Keratinocyte (primary cell): ENCODE measurements at regions not wholly inside any gene's neighbourhood (a gene's known extent, or its start where the extent isn't known, plus 50 kb on each side); places are given as distances from the start of the nearest gene placed in this dataset.

ENCODE experiments used
- DNase-seq: peaks from one replicate; pipeline ENCODE4 v3.0.0-alpha.2; 2011; ENCODE audit warnings: low read depth, missing footprints, low spot score
- FAIRE-seq: peaks from 2 replicates; lab custom pipeline; 2011; peaks lifted over from hg19 to GRCh38; lab: Jason Lieb, UNC
- H2AFZ ChIP-seq: 2 replicates; pipeline ENCODE4 v1.6.0; 2012; ENCODE audit warnings: low read length, control low read depth, inconsistent platforms; ENCODE audit not compliant: control insufficient read depth
- H3K27ac ChIP-seq: 2 replicates; pipeline ENCODE4 v1.5.1; 2011; ENCODE audit warnings: low read length; ENCODE audit not compliant: control insufficient read depth, insufficient read depth
- H3K27me3 ChIP-seq: 3 replicates; pipeline ENCODE4 v1.6.0; 2011; ENCODE audit warnings: low read length; ENCODE audit not compliant: control insufficient read depth, insufficient read depth; ENCODE audit errors: extremely low read depth
- H3K36me3 ChIP-seq, 2 experiments: 2 replicates in 1 of 2; 3 replicates in 1 of 2; pipeline ENCODE4 v1.5.1; 2011; ENCODE audit warnings: low read length in 2 of 2, mild to moderate bottlenecking in 1 of 2; ENCODE audit not compliant: control insufficient read depth in 2 of 2, insufficient read depth in 2 of 2; ENCODE audit errors: extremely low read depth in 1 of 2
- H3K4me1 ChIP-seq: 3 replicates; pipeline ENCODE4 v1.5.1; 2011; ENCODE audit warnings: low read length; ENCODE audit not compliant: control insufficient read depth, insufficient read depth; ENCODE audit errors: extremely low read depth
- H3K4me2 ChIP-seq: 3 replicates; pipeline ENCODE4 v1.6.0; 2011; ENCODE audit warnings: low read depth, low read length; ENCODE audit not compliant: control insufficient read depth, insufficient read depth; ENCODE audit errors: extremely low read depth
- H3K4me3 ChIP-seq, 3 experiments: fragments of 200-600 bp in 1 of 3; sonication (generic) in 1 of 3; 2 replicates in 2 of 3; 3 replicates in 1 of 3; pipeline ENCODE4 v1.5.1; 2011 to 2016; ENCODE audit warnings: low read length in 3 of 3, mild to moderate bottlenecking in 3 of 3, control low read depth in 2 of 3, inconsistent platforms in 1 of 3, low read depth in 1 of 3, mixed read lengths in 1 of 3, mixed run types in 1 of 3, moderate library complexity in 1 of 3; ENCODE audit not compliant: control insufficient read depth in 2 of 3, insufficient read depth in 2 of 3; ENCODE audit errors: extremely low read depth in 1 of 3
- H3K79me2 ChIP-seq: 2 replicates; pipeline ENCODE4 v1.6.0; 2012; ENCODE audit warnings: low read length; ENCODE audit not compliant: control insufficient read depth, insufficient read depth
- H3K9ac ChIP-seq: 3 replicates; pipeline ENCODE4 v1.6.0; 2011; ENCODE audit warnings: low read length; ENCODE audit not compliant: control insufficient read depth, insufficient read depth; ENCODE audit errors: extremely low read depth
- H3K9me1 ChIP-seq: 3 replicates; pipeline ENCODE4 v1.6.0; 2011; ENCODE audit warnings: low read length; ENCODE audit not compliant: control insufficient read depth, insufficient read depth; ENCODE audit errors: extremely low read depth
- H3K9me3 ChIP-seq: 2 replicates; pipeline ENCODE4 v1.5.1; 2012; ENCODE audit warnings: low read depth, low read length; ENCODE audit not compliant: control insufficient read depth
- H4K20me1 ChIP-seq: 3 replicates; pipeline ENCODE4 v1.6.0; 2011; ENCODE audit warnings: low read length; ENCODE audit not compliant: control insufficient read depth, insufficient read depth; ENCODE audit errors: extremely low read depth
- EZH2 ChIP-seq: IDR thresholded peaks from one replicate; pipeline ENCODE4 v1.6.1; 2012; ENCODE audit warnings: inconsistent platforms, mild to moderate bottlenecking, low read length, moderate library complexity
- dilution Hi-C: fragments of 300-500 bp; cut with MboI; formaldehyde crosslinking; loops from one replicate; pipeline ENCODE4 v1.7.0; 2020; ENCODE audit warnings: low sequenced_read_pairs; ENCODE audit not compliant: extremely low pct_ligation_motif_present
- TF ChIP-seq, protein P1 (sequence below), 3 experiments: IDR thresholded peaks in 1 of 3; conservative IDR thresholded peaks in 1 of 3; optimal IDR thresholded peaks in 1 of 3; 2 replicates in 2 of 3; 3 replicates in 1 of 3; pipeline versions ENCODE3 to v1.5.1; 2011; ENCODE audit warnings: low read length in 3 of 3, mild to moderate bottlenecking in 3 of 3, moderate library complexity in 2 of 3, control low read depth in 1 of 3, inconsistent platforms in 1 of 3; ENCODE audit not compliant: insufficient read depth in 2 of 3; ENCODE audit errors: extremely low read depth in 1 of 3

- peaks cover 26% of the 10 kb centered on the region for H3K4me1 ChIP-seq
- H3K27me3 ChIP-seq = no peaks in the 10 kb centered on the region
- H3K4me3 ChIP-seq = no peak overlapping the region
- H3K9me1 ChIP-seq = no peaks in the 10 kb centered on the region
- DNase-seq (no peak), FAIRE-seq (no peak)
- H3K4me2 ChIP-seq = no peak overlapping the region
- H3K36me3 ChIP-seq = no peaks in the 10 kb centered on the region
- no peaks in the 10 kb centered on the region for H3K9me3 ChIP-seq
- no peak for TF ChIP-seq EZH2
- TF ChIP-seq, protein P1, sequence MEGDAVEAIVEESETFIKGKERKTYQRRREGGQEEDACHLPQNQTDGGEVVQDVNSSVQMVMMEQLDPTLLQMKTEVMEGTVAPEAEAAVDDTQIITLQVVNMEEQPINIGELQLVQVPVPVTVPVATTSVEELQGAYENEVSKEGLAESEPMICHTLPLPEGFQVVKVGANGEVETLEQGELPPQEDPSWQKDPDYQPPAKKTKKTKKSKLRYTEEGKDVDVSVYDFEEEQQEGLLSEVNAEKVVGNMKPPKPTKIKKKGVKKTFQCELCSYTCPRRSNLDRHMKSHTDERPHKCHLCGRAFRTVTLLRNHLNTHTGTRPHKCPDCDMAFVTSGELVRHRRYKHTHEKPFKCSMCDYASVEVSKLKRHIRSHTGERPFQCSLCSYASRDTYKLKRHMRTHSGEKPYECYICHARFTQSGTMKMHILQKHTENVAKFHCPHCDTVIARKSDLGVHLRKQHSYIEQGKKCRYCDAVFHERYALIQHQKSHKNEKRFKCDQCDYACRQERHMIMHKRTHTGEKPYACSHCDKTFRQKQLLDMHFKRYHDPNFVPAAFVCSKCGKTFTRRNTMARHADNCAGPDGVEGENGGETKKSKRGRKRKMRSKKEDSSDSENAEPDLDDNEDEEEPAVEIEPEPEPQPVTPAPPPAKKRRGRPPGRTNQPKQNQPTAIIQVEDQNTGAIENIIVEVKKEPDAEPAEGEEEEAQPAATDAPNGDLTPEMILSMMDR (optimal IDR thresholded peaks at IDR 0.05 in 1 of 3, IDR thresholded peaks at IDR 0.05 in 1 of 3, conservative IDR thresholded peaks at IDR 0.05 in 1 of 3; ENCODE audit: extremely low read depth in 1 of 3, insufficient read depth in 2 of 3, low read length in 3 of 3) = no peak
- no peak overlapping the region for H3K9ac ChIP-seq
- H2AFZ ChIP-seq = no peak overlapping the region
- dilution Hi-C loops = no loop called here
- H3K27ac ChIP-seq = no peak overlapping the region
- no peaks in the 10 kb centered on the region for H3K79me2 ChIP-seq
- no peaks in the 10 kb centered on the region for H4K20me1 ChIP-seq
Measured at GRCh38 chr5:96090215-96090614, 128.6 kb upstream of the ELL2 start.

GRCh38 chr5:96088706-96089498 lies 127.3 kb upstream of the ELL2 start:
- FAIRE-seq (no peak), DNase-seq (no peak)
- H3K79me2 ChIP-seq = no peaks in the 10 kb centered on the region
- H3K27me3 ChIP-seq = no peaks in the 10 kb centered on the region
- H2AFZ ChIP-seq = no peak overlapping the region
- H3K27ac ChIP-seq = no peak overlapping the region
- no peak overlapping the region for H3K4me2 ChIP-seq
- no peaks in the 10 kb centered on the region for H3K36me3 ChIP-seq
- dilution Hi-C loops = no loop called here
- H3K4me3 ChIP-seq = no peak overlapping the region
- no peak overlapping the region for H3K9ac ChIP-seq
- no peaks in the 10 kb centered on the region for H4K20me1 ChIP-seq
- H3K9me3 ChIP-seq = no peaks in the 10 kb centered on the region
- H3K4me1 ChIP-seq = peaks cover 22% of the 10 kb centered on the region
- no peaks in the 10 kb centered on the region for H3K9me1 ChIP-seq
- TF ChIP-seq EZH2 = no peak
- TF ChIP-seq, protein P1 (optimal IDR thresholded peaks at IDR 0.05 in 1 of 3, IDR thresholded peaks at IDR 0.05 in 1 of 3, conservative IDR thresholded peaks at IDR 0.05 in 1 of 3; ENCODE audit: extremely low read depth in 1 of 3, insufficient read depth in 2 of 3, low read length in 3 of 3) = no peak
